Lung (tissue), 11 donors: ENCODE measurements at regions not wholly inside any gene's neighbourhood (a gene's known extent, or its start where the extent isn't known, plus 50 kb on each side); places are given as distances from the start of the nearest gene placed in this dataset.

ENCODE experiments used
- ATAC-seq: fragments of 200-7000 bp; cut with Tn5 transposase; one replicate; pipeline ENCODE4 v1.9.1; 2020; ENCODE audit warnings: moderate number of reproducible peaks; ENCODE audit not compliant: insufficient read depth, low FRiP score
- DNase-seq, 3 donors: peaks; one replicate each; pipeline ENCODE4 v3.0.0-alpha.2; 2013 to 2017
- H3K27ac ChIP-seq, 2 donors: one replicate each; pipeline ENCODE4 v1.5.1; 2013; ENCODE audit warnings: mild to moderate bottlenecking in 2 of 2, moderate library complexity in 2 of 2, control low read depth in 1 of 2, inconsistent platforms in 1 of 2, low read depth in 1 of 2, low read length in 1 of 2
- H3K27me3 ChIP-seq, 3 donors: one replicate each; pipeline ENCODE4 v1.5.1; 2013; ENCODE audit warnings: low read length in 2 of 3; ENCODE audit not compliant: control insufficient read depth in 3 of 3, insufficient read depth in 3 of 3
- H3K36me3 ChIP-seq, 4 donors: one replicate each; pipeline ENCODE4 v1.5.1; 2013; ENCODE audit warnings: low read length in 4 of 4, mild to moderate bottlenecking in 1 of 4, moderate library complexity in 1 of 4; ENCODE audit not compliant: control insufficient read depth in 4 of 4, insufficient read depth in 4 of 4
- H3K4me1 ChIP-seq, 5 donors: one replicate each; pipeline ENCODE4 v1.5.1; 2013; ENCODE audit warnings: low read length in 5 of 5, mild to moderate bottlenecking in 2 of 5, moderate library complexity in 1 of 5; ENCODE audit not compliant: control insufficient read depth in 5 of 5, insufficient read depth in 5 of 5
- H3K4me3 ChIP-seq: one replicate; pipeline ENCODE4 v1.5.1; 2013; ENCODE audit warnings: mild to moderate bottlenecking, control low read depth, moderate library complexity
- H3K9ac ChIP-seq, 2 donors: one replicate each; pipeline ENCODE4 v1.5.1; 2013; ENCODE audit warnings: low read length in 2 of 2, control low read depth in 1 of 2; ENCODE audit not compliant: insufficient read depth in 1 of 2
- H3K9me3 ChIP-seq, 4 donors: one replicate each; pipeline ENCODE4 v1.5.1; 2013; ENCODE audit warnings: low read length in 3 of 4, mild to moderate bottlenecking in 1 of 4, moderate library complexity in 1 of 4; ENCODE audit not compliant: control insufficient read depth in 4 of 4, insufficient read depth in 3 of 4
- CTCF ChIP-seq: IDR thresholded peaks from 2 replicates; pipeline ENCODE4 v1.5.1; 2012; ENCODE audit warnings: mild to moderate bottlenecking; ENCODE audit errors: control extremely low read depth, extremely low read depth
- WGBS, 2 donors: extraction: QIAGEN DNeasy Blood & Tissue Kit; methylation state at CpG; one replicate each; pipeline ENCODE4 v1.1.7; 2013; 5-methylcytosine and 5-hydroxymethylcytosine counted together
- donor health status: control.
- donor health status: control.
- donor health status: Bipolar disorder and iron deficiency.
- donor health status: healthy.
- donor health status: DM: yes; HTN: yes; CAD: no.

- no peak overlapping the region for H3K9ac ChIP-seq
- ATAC-seq (no peak), DNase-seq (no peak)
- H3K4me3 ChIP-seq = no peak overlapping the region
- H3K36me3 ChIP-seq = no peaks in the 10 kb centered on the region
- no peak for TF ChIP-seq CTCF
- peaks cover 0 to 3% (median 0%) of the 10 kb centered on the region in 4 donors for H3K9me3 ChIP-seq
- no peaks in the 10 kb centered on the region for H3K4me1 ChIP-seq
- peaks cover 0 to 8% (median 4%) of the 10 kb centered on the region in 3 donors for H3K27me3 ChIP-seq
- H3K27ac ChIP-seq = no peak overlapping the region
These were observed 72.8 kb upstream of the RASGRF1 start for GRCh38 chr15:79163395-79163794.

- WGBS, 2 donors = 0 to 32% methylated on average over 1 of the region's 1 CpG
- H3K9ac ChIP-seq = no peak overlapping the region
- no peaks in the 10 kb centered on the region for H3K4me1 ChIP-seq
- peaks cover 0 to 2% (median under 1%) of the 10 kb centered on the region in 4 donors for H3K9me3 ChIP-seq
- ATAC-seq (no peak), DNase-seq (no peak)
- peaks cover 0 to 8% (median 4%) of the 10 kb centered on the region in 3 donors for H3K27me3 ChIP-seq
- no peak overlapping the region for H3K27ac ChIP-seq
- no peak for TF ChIP-seq CTCF
- H3K36me3 ChIP-seq = no peaks in the 10 kb centered on the region
- no peak overlapping the region for H3K4me3 ChIP-seq
These were observed 71.4 kb upstream of the RASGRF1 start for GRCh38 chr15:79161837-79162508.

- Histone ChIP-seq H3K9me3 (peaks cover 0 to 2% (median 0%) of the 10 kb centered on the region in 4 donors), H3K9ac (no peak overlapping the region), H3K4me3 (no peak overlapping the region), H3K4me1 (no peaks in the 10 kb centered on the region), H3K27ac (no peak overlapping the region), H3K36me3 (no peaks in the 10 kb centered on the region), H3K27me3 (peaks cover 0 to 8% (median 2%) of the 10 kb centered on the region in 3 donors)
- DNase-seq (no peak), ATAC-seq (no peak)
- 61 to 74% methylated on average over 2 of the region's 2 CpGs for WGBS, 2 donors
- no peak for TF ChIP-seq CTCF
These were observed 69.6 kb upstream of the RASGRF1 start for GRCh38 chr15:79160211-79160610.
